Bone marrow (tissue), 2 donors: ENCODE measurements at regions not wholly inside any gene's neighbourhood (a gene's known extent, or its start where the extent isn't known, plus 50 kb on each side); places are given as distances from the start of the nearest gene placed in this dataset.
"Not testable (repeated sequence)": the region's sequence is repeated elsewhere in the genome, so short reads cannot be mapped to it uniquely, and the experiment has no call there.

Source experiments
- DNase-seq, 2 donors: peaks; one replicate each; lab custom pipeline; 2025; lab: John Stamatoyannopoulos, UW

- no peak for DNase-seq
These were observed 74.2 kb downstream of the APOBEC1 start for GRCh38 chr12:7591531-7591930.

DNA sequence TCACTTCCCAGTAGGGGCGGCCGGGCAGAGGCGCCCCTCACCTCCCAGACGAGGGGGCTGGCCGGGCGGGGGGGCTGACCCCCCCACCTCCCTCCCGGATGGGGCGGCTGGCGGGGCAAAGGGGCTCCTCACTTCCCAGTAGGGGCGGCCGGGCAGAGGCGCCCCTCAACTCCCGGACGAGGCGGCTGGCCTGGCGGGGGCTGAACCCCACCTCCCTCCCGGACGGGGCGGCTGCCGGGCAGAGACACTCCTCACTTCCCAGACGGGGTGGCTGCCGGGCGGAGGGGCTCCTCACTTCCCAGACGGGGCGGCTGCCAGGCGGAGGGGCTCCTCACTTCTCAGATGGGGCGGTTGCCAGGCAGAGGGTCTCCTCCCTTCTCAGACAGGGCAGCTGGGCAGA lies 75.6 kb downstream of the APOBEC1 start:
- not testable (repeated sequence) for DNase-seq

DNA sequence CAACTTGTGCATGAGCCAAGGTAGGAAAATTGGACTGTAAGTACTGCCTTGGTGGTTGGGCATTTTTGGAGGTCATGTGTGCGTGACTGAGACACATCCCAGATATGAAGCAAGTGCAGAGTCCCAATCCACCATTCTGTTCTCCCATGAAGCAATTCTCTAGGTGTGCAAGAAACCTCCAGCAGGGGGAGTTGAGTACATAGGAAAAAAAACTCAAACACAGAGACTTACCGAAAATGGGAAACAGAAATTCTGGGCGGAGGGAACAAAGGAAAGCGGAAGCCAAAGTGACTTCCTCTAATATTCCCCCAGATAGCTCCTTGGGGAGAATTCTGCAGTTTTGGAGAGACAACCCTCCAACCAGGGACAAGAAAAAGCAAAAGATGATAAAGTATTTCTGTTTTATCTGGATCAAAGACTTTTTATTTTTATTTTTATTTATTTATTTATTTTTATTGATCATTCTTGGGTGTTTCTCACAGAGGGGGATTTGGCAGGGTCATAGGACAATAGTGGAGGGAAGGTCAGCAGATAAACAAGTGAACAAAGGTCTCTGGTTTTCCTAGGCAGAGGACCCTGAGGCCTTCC lies 76.9 kb downstream of the APOBEC1 start:
- peak; percentile 22 to 69 for DNase-seq

DNA sequence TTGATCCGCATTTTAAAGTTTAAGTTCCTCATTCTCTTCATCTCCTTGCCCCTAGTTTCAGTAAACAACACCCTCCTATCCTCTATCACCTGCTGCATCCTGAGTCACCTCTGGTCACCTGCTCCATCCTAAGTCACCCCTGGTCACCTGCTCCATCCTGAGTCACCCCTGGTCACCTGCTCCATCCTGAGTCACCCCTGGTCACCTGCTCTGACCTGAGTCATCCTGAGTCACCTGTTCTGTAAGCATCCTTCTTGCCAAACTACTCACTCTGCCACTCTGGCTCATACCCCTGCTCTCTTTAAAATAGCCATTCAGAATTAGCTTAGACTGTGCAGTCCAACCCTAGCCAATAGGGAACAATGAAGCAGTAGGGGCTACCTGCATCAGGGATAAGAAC lies 80.6 kb upstream of the CD163 start:
- DNase-seq, result not testable (repeated sequence)

DNA sequence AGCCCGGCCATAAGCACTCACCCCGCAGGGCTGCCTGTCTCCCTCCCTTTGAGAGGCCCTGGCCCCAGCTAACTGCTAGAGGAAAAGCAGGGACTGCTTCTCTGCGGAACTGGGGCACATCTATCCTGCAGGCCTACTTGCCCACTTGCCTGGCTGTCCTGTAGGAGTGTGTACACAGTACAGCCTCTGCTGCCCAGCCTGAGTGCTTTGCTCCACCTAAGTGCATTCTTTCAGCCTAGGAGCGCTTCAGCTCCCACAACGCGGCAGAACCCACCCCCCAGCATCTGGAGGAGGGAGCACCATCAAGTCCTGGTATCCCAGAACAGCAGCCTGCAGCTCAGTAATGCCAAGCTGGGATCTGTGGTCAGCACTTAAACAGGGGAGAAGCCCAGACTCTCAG lies 79.9 kb upstream of the CD163 start:
- no peak for DNase-seq

DNA sequence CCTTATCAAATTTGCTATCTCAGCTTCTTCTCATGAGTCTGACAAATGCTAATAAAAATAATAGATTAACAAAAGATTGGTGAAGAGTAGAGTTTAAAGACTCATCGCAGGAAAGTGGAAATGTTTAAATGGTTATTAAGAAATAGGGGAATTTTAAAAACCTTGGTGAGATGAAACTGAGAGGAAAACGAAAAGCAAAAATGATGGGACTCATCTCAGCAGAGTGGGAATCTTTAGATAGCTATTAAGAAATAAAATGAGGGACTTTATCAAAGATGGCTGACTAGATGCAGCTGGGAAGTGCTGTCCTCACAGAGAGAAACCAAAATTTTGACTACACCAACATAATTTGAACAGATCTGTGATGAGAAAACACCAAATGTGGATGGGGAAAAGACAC lies 79.2 kb upstream of the CD163 start:
- no peak for DNase-seq

DNA sequence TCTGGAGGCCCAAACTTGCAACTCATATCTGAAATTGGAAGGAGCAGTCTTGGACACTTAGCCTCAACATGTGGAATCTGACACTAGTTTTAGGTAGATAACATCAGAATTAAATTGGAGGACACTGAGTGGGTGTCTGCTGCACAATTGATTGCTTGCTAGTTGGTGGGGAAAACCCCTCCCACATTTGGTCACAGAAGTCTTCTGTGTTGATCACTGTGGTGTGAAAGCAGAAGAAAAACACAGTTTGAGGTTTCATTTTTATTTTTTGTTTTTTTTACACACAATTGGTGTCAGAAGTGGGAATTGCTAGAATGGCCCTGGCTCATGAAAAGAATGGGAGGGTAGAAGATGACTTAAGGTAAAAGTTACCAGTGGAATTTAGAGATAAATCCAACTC lies 78.0 kb upstream of the CD163 start:
- DNase-seq, result no peak

DNA sequence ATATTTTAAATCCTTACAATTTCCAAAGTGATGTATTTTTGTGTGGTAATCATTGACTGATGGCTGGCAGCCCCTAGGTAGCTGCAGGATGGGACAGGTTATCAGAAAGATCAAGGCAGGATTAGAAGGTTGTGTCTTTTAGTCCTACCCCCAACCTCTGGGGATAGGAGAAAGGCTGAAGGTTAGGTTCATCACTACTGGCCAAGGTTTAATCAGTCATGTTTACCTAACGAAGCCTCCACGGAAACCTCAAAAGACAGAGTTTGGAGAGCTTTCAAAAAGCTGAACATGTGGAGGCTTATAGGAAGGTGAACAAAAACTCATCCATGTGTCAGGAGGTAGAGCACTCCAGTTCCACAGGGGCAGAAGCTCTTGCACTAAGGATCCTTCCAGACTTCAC lies 77.5 kb upstream of the CD163 start:
- no peak for DNase-seq

DNA sequence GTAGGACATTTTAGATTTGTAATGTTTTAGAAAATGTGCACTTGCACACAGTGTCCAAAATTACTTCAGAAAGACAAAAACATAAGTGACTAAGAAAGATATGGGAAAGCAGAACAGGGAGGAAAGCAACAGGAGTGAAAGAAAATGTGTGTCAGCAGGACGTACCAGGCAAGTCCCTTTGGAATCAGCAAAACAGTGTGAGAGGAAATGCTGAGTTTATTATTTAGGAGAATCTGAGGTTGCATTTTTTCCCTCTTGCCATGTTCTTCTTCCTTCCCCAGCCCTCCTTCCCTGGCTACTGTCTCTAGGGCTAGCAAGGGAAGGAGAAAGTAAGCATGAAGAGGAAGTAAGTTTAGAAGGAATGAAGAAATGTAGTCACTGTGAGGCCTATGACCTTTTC lies 67.7 kb upstream of the CD163 start:
- DNase-seq, result no peak

DNA sequence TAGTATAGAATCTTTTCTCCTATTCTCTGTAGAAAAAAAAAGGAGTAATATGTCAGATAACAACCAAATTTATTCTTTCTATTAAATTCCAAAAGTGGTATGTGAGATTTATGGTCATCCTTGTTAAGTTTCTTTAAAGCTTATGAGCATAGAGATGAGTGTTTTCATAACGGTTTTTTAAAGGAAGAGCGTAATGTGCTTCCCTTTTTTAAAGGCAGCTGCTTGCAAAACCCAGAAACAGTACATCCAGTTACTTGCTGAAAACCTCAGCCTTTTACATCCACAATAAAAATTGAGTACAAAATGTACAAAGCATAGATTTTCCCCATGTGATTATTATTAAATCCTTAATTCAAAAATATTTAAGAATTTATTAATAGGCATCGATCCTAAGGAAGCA lies 53.6 kb upstream of the CD163 start:
- DNase-seq, result peak in 1 of 2 donors; percentile 44

GRCh38 chr12:7555752-7556151 lies 52.2 kb upstream of the CD163 start:
- DNase-seq, result peak in 1 of 2 donors; percentile 75

DNA sequence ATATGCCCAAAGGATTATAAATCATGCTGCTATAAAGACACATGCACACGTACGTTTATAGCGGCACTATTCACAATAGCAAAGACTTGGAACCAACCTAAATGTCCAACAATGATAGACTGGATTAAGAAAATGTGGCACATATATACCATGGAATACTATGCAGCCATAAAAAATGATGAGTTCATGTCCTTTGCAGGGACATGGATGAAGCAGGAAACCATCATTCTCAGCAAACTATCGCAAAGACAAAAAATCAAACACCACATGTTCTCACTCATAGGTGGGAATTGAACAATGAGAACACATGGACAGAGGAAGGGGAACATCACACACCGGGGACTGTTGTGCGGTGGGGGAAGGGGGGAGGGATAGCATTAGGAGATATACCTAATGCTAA lies 51.3 kb upstream of the CD163 start:
- DNase-seq, result not testable (repeated sequence)
